T-cell (primary cell): ENCODE measurements at regions not wholly inside any gene's neighbourhood (a gene's known extent, or its start where the extent isn't known, plus 50 kb on each side); places are given as distances from the start of the nearest gene placed in this dataset.
"Not testable (repeated sequence)": the region's sequence is repeated elsewhere in the genome, so short reads cannot be mapped to it uniquely, and the experiment has no call there.

ENCODE experiments used
- ATAC-seq, 4 experiments: fragments of 200-7000 bp in 3 of 4; fragments of 150-1000 bp in 1 of 4; cut with Tn5 transposase; replicated peaks in 1 of 4; 1 replicate in 3 of 4; 2 replicates in 1 of 4; pipeline ENCODE4 v1.10.0; 2021; ENCODE audit warnings: moderate library complexity in 3 of 4, mild to moderate bottlenecking in 2 of 4, moderate number of reproducible peaks in 1 of 4
- CTCF ChIA-PET, 2 donors: fragments of 300-600 bp; sonication (Branson Sonifier 250); formaldehyde crosslinking; loops; one replicate each; lab custom pipeline; 2022; ENCODE audit warnings: antibody characterized with exemption in 2 of 2; lab: Charles Lee
- POLR2A ChIA-PET, 2 donors: fragments of 300-600 bp; sonication (Branson Sonifier 250); formaldehyde crosslinking; loops; one replicate each; lab custom pipeline; 2022; ENCODE audit warnings: antibody characterized with exemption in 2 of 2; lab: Charles Lee
- DNase-seq, 35 experiments: peaks; one replicate each; pipeline versions ENCODE4 v3.0.0 to v3.0.0-alpha.2; 2013 to 2023
- H3K27ac ChIP-seq: one replicate; pipeline ENCODE4 v1.5.1; 2013; ENCODE audit warnings: low read length
- H3K27me3 ChIP-seq, 2 experiments: replicated peaks in 1 of 2; 1 replicate in 1 of 2; 2 replicates in 1 of 2; pipeline versions ENCODE4 v1.6.1 to v1.7.0; 2013; ENCODE audit warnings: low read length in 1 of 2, mixed read lengths in 1 of 2; ENCODE audit not compliant: control insufficient read depth in 2 of 2, insufficient read depth in 2 of 2; ENCODE audit errors: extremely low read depth in 1 of 2
- H3K36me3 ChIP-seq, 2 donors: 1 replicate in 1 of 2; 2 replicates in 1 of 2; pipeline versions ENCODE4 v1.6.1 to v1.7.0; 2013; ENCODE audit warnings: low read length in 1 of 2; ENCODE audit not compliant: control insufficient read depth in 2 of 2, insufficient read depth in 1 of 2; ENCODE audit errors: extremely low read depth in 1 of 2
- H3K4me1 ChIP-seq, 2 experiments: 1 replicate in 1 of 2; 2 replicates in 1 of 2; pipeline versions ENCODE4 v1.6.1 to v1.7.0; 2013; ENCODE audit warnings: low read length in 2 of 2, mixed read lengths in 1 of 2; ENCODE audit not compliant: insufficient read depth in 2 of 2, control insufficient read depth in 1 of 2; ENCODE audit errors: extremely low read depth in 1 of 2
- H3K4me3 ChIP-seq, 2 donors: 1 replicate in 1 of 2; 2 replicates in 1 of 2; pipeline versions ENCODE4 v1.5.1 to v1.7.0; 2013; ENCODE audit warnings: mild to moderate bottlenecking in 2 of 2, low read length in 1 of 2, moderate library complexity in 1 of 2; ENCODE audit not compliant: control insufficient read depth in 1 of 2; ENCODE audit errors: extremely low read depth in 1 of 2
- H3K9me3 ChIP-seq: 2 replicates; pipeline ENCODE4 v1.7.0; 2013
- H3K27ac Mint-ChIP-seq, 2 donors: one replicate each; pipeline ENCODE4 v1.8.0; 2020 to 2021; ENCODE audit warnings: mild to moderate bottlenecking in 2 of 2, mixed read lengths in 2 of 2
- H3K27me3 Mint-ChIP-seq, 2 donors: one replicate each; pipeline ENCODE4 v1.8.0; 2021 to 2022; ENCODE audit warnings: mixed read lengths in 2 of 2
- H3K36me3 Mint-ChIP-seq: one replicate; pipeline ENCODE4 v1.8.0; 2021; ENCODE audit warnings: mixed read lengths
- H3K4me1 Mint-ChIP-seq, 3 donors: one replicate each; pipeline ENCODE4 v1.8.0; 2020 to 2022; ENCODE audit warnings: mixed read lengths in 3 of 3, mild to moderate bottlenecking in 1 of 3
- H3K4me3 Mint-ChIP-seq, 3 donors: one replicate each; pipeline ENCODE4 v1.8.0; 2020 to 2022; ENCODE audit warnings: mild to moderate bottlenecking in 3 of 3, mixed read lengths in 3 of 3, moderate library complexity in 3 of 3
- H3K9me3 Mint-ChIP-seq, 3 donors: one replicate each; pipeline ENCODE4 v1.8.0; 2020 to 2022; ENCODE audit warnings: mixed read lengths in 3 of 3
- WGBS: methylation state at CpG from one replicate; pipeline ENCODE4 v1.1.5; 2013; ENCODE audit warnings: missing lambda C conversion rate; ENCODE audit not compliant: insufficient coverage; 5-methylcytosine and 5-hydroxymethylcytosine counted together

- no peaks in the 10 kb centered on the region for H3K9me3 ChIP-seq
- no peak overlapping the region for H3K4me3 ChIP-seq
- no peak overlapping the region for H3K27ac ChIP-seq
- ChIA-PET CTCF (no interaction called here), POLR2A (interaction anchor here in 1 of 2 donors (0.7 kb wide), 1 partner anchor 1511 kb away, joined by 3 read pairs; no protein-coding TSS in a partner anchor)
- Mint-ChIP-seq H3K4me1 (no peaks in the 10 kb centered on the region), H3K36me3 (no peaks in the 10 kb centered on the region), H3K27me3 (no peaks in the 10 kb centered on the region), H3K4me3 (no peak overlapping the region), H3K9me3 (peaks cover 0 to 3% (median under 1%) of the 10 kb centered on the region in 3 donors), H3K27ac (no peak overlapping the region)
- DNase-seq (no peak), ATAC-seq (no peak)
- WGBS: no CpG with 5 or more reads among the region's 4 CpGs
- no peaks in the 10 kb centered on the region for H3K36me3 ChIP-seq
- no peaks in the 10 kb centered on the region for H3K4me1 ChIP-seq
- no peaks in the 10 kb centered on the region for H3K27me3 ChIP-seq
Observed at GRCh38 chr7:119967221-119967620, 305.8 kb upstream of the KCND2 start.

- H3K4me1 ChIP-seq, H3K36me3 Mint-ChIP-seq, ATAC-seq, H3K4me3 ChIP-seq, POLR2A ChIA-PET, H3K9me3 ChIP-seq, CTCF ChIA-PET, H3K27me3 Mint-ChIP-seq, H3K4me1 Mint-ChIP-seq, H3K9me3 Mint-ChIP-seq, DNase-seq, H3K36me3 ChIP-seq, H3K27me3 ChIP-seq, H3K27ac ChIP-seq, H3K27ac Mint-ChIP-seq, H3K4me3 Mint-ChIP-seq: not testable (repeated sequence)
- no CpG with 5 or more reads among the region's 3 CpGs for WGBS
Observed at GRCh38 chr7:119968411-119968810, 304.6 kb upstream of the KCND2 start.

- ATAC-seq (no peak), DNase-seq (no peak)
- ChIA-PET POLR2A (no interaction called here), CTCF (no interaction called here)
- Mint-ChIP-seq H3K9me3 (peaks cover 0 to 3% (median 3%) of the 10 kb centered on the region in 3 donors), H3K27ac (no peak overlapping the region), H3K36me3 (no peaks in the 10 kb centered on the region), H3K4me1 (no peaks in the 10 kb centered on the region), H3K27me3 (no peaks in the 10 kb centered on the region), H3K4me3 (no peak overlapping the region)
- WGBS: no CpG with 5 or more reads among the region's 1 CpG
- Histone ChIP-seq H3K36me3 (no peaks in the 10 kb centered on the region), H3K4me3 (no peak overlapping the region), H3K4me1 (no peaks in the 10 kb centered on the region), H3K27me3 (no peaks in the 10 kb centered on the region), H3K9me3 (no peaks in the 10 kb centered on the region), H3K27ac (no peak overlapping the region)
Observed at GRCh38 chr7:119969054-119969453, 303.9 kb upstream of the KCND2 start.

GRCh38 chr7:119969763-119970162 is 303.2 kb upstream of the KCND2 start:
- H3K27ac ChIP-seq: no peak overlapping the region
- H3K4me3 ChIP-seq: no peak overlapping the region
- no peaks in the 10 kb centered on the region for H3K9me3 ChIP-seq
- Mint-ChIP-seq H3K27ac (no peak overlapping the region), H3K9me3 (peaks cover 0 to 3% (median 3%) of the 10 kb centered on the region in 3 donors), H3K27me3 (no peaks in the 10 kb centered on the region), H3K4me3 (no peak overlapping the region), H3K36me3 (no peaks in the 10 kb centered on the region), H3K4me1 (no peaks in the 10 kb centered on the region)
- CTCF ChIA-PET: no interaction called here
- H3K27me3 ChIP-seq: no peaks in the 10 kb centered on the region
- POLR2A ChIA-PET: no interaction called here
- DNase-seq (no peak), ATAC-seq (no peak)
- no peaks in the 10 kb centered on the region for H3K4me1 ChIP-seq
- WGBS: no CpG with 5 or more reads among the region's 2 CpGs
- no peaks in the 10 kb centered on the region for H3K36me3 ChIP-seq

- no CpG with 5 or more reads among the region's 1 CpG for WGBS
- DNase-seq (no peak), ATAC-seq (no peak)
- peaks cover 0 to 7% (median 3%) of the 10 kb centered on the region in 3 donors for H3K9me3 Mint-ChIP-seq
- H3K27ac Mint-ChIP-seq: no peak overlapping the region
- Histone ChIP-seq H3K4me3 (no peak overlapping the region), H3K4me1 (no peaks in the 10 kb centered on the region), H3K9me3 (no peaks in the 10 kb centered on the region), H3K27me3 (no peaks in the 10 kb centered on the region), H3K36me3 (no peaks in the 10 kb centered on the region), H3K27ac (no peak overlapping the region)
- H3K36me3 Mint-ChIP-seq: no peaks in the 10 kb centered on the region
- CTCF ChIA-PET: no interaction called here
- no peaks in the 10 kb centered on the region for H3K27me3 Mint-ChIP-seq
- H3K4me1 Mint-ChIP-seq: no peaks in the 10 kb centered on the region
- H3K4me3 Mint-ChIP-seq: no peak overlapping the region
- POLR2A ChIA-PET: no interaction called here
Observed at GRCh38 chr7:119974972-119975371, 298.0 kb upstream of the KCND2 start.

- H3K27me3 Mint-ChIP-seq: no peaks in the 10 kb centered on the region
- ChIA-PET POLR2A (no interaction called here), CTCF (no interaction called here)
- DNase-seq (no peak), ATAC-seq (no peak)
- H3K9me3 Mint-ChIP-seq: peaks cover 16 to 33% (median 20%) of the 10 kb centered on the region in 3 donors
- Histone ChIP-seq H3K27ac (no peak overlapping the region), H3K9me3 (no peaks in the 10 kb centered on the region), H3K36me3 (no peaks in the 10 kb centered on the region), H3K4me3 (no peak overlapping the region), H3K27me3 (no peaks in the 10 kb centered on the region), H3K4me1 (no peaks in the 10 kb centered on the region)
- H3K27ac Mint-ChIP-seq: no peak overlapping the region
- no peak overlapping the region for H3K4me3 Mint-ChIP-seq
- no peaks in the 10 kb centered on the region for H3K4me1 Mint-ChIP-seq
- no peaks in the 10 kb centered on the region for H3K36me3 Mint-ChIP-seq
- 76% methylated on average over 4 of the region's 4 CpGs for WGBS
Observed at GRCh38 chr7:119982884-119983283, 290.1 kb upstream of the KCND2 start.

- no peak overlapping the region for H3K4me3 ChIP-seq
- H3K9me3 ChIP-seq: no peaks in the 10 kb centered on the region
- H3K27ac ChIP-seq: no peak overlapping the region
- Mint-ChIP-seq H3K36me3 (no peaks in the 10 kb centered on the region), H3K4me1 (no peaks in the 10 kb centered on the region), H3K27me3 (no peaks in the 10 kb centered on the region), H3K4me3 (no peak overlapping the region), H3K27ac (no peak overlapping the region), H3K9me3 (peaks cover 16 to 33% (median 20%) of the 10 kb centered on the region in 3 donors)
- WGBS: 91% methylated on average over 5 of the region's 5 CpGs
- ChIA-PET CTCF (no interaction called here), POLR2A (no interaction called here)
- ATAC-seq (no peak), DNase-seq (no peak)
- H3K4me1 ChIP-seq: no peaks in the 10 kb centered on the region
- H3K27me3 ChIP-seq: no peaks in the 10 kb centered on the region
- no peaks in the 10 kb centered on the region for H3K36me3 ChIP-seq
Observed at GRCh38 chr7:119983468-119983867, 289.5 kb upstream of the KCND2 start.
